Endothelial cell of umbilical vein (primary cell): ENCODE measurements at regions not wholly inside any gene's neighbourhood (a gene's known extent, or its start where the extent isn't known, plus 50 kb on each side); places are given as distances from the start of the nearest gene placed in this dataset.

Experiments
- BruUV-seq: library from RNA; stranded (reverse); fragments of 400-500 nt; replicated peaks from 2 replicates; lab custom pipeline; 2021; lab: Mats Ljungman, UMichigan
- CTCF ChIA-PET: fragments of 300-600, 350-600 bp; sonication (Branson Sonifier 250); formaldehyde crosslinking; loops from one replicate; lab custom pipeline; 2021; ENCODE audit warnings: antibody characterized with exemption, inconsistent platforms; lab: Charles Lee
- POLR2A ChIA-PET: fragments of 300-600, 350-600 bp; sonication (Branson Sonifier 250); formaldehyde crosslinking; loops from one replicate; lab custom pipeline; 2021; ENCODE audit warnings: antibody characterized with exemption, inconsistent platforms; lab: Charles Lee
- DNase-seq: peaks from one replicate; pipeline ENCODE4 v3.0.0-alpha.2; 2011; ENCODE audit warnings: low read depth, low spot score
- FAIRE-seq: peaks from 2 replicates; lab custom pipeline; 2011; peaks lifted over from hg19 to GRCh38; lab: Jason Lieb, UNC
- H2AFZ ChIP-seq: 2 replicates; pipeline ENCODE4 v1.6.0; 2012; ENCODE audit warnings: low read depth, low read length, control low read depth, inconsistent platforms
- H3K27ac ChIP-seq: 2 replicates; pipeline ENCODE4 v1.5.1; 2011; ENCODE audit warnings: low read depth, mild to moderate bottlenecking, control low read depth, low read length, moderate library complexity; ENCODE audit not compliant: insufficient read depth
- H3K27me3 ChIP-seq, 2 experiments: 2 replicates each; pipeline versions ENCODE4 v1.6.0 to v1.6.1; 2011; ENCODE audit warnings: low read length in 2 of 2, mixed read lengths in 1 of 2; ENCODE audit not compliant: control insufficient read depth in 2 of 2, insufficient read depth in 2 of 2
- H3K36me3 ChIP-seq, 2 experiments: 2 replicates in 1 of 2; 3 replicates in 1 of 2; pipeline ENCODE4 v1.5.1; 2011; ENCODE audit warnings: low read length in 2 of 2, mild to moderate bottlenecking in 1 of 2, moderate library complexity in 1 of 2; ENCODE audit not compliant: control insufficient read depth in 2 of 2, insufficient read depth in 2 of 2; ENCODE audit errors: extremely low read depth in 1 of 2
- H3K4me1 ChIP-seq: 3 replicates; pipeline ENCODE4 v1.5.1; 2011; ENCODE audit warnings: mild to moderate bottlenecking, low read length; ENCODE audit not compliant: control insufficient read depth, insufficient read depth; ENCODE audit errors: extremely low read depth
- H3K4me2 ChIP-seq: 2 replicates; pipeline ENCODE4 v1.6.1; 2011; ENCODE audit warnings: low read length, control low read depth, mixed read lengths; ENCODE audit not compliant: insufficient read depth
- H3K4me3 ChIP-seq, 3 experiments: fragments of 200-600 bp in 1 of 3; sonication (generic), shearing (Covaris generic) in 1 of 3; replicated peaks in 1 of 3; 2 replicates each; pipeline ENCODE4 v1.5.1; 2011 to 2016; ENCODE audit warnings: control low read depth in 3 of 3, low read length in 3 of 3, mild to moderate bottlenecking in 2 of 3, inconsistent platforms in 1 of 3, low read depth in 1 of 3, moderate library complexity in 1 of 3; ENCODE audit not compliant: insufficient read depth in 1 of 3
- H3K79me2 ChIP-seq: 2 replicates; pipeline ENCODE4 v1.6.0; 2012; ENCODE audit warnings: low read length, inconsistent platforms; ENCODE audit not compliant: control insufficient read depth, insufficient read depth
- H3K9ac ChIP-seq: replicated peaks from 2 replicates; pipeline ENCODE3; 2011; ENCODE audit warnings: low read length, control low read depth; ENCODE audit not compliant: insufficient read depth; ENCODE audit errors: extremely low read depth
- H3K9me1 ChIP-seq: replicated peaks from 3 replicates; pipeline ENCODE4 v1.6.0; 2011; ENCODE audit warnings: mild to moderate bottlenecking, low read length; ENCODE audit not compliant: control insufficient read depth, insufficient read depth; ENCODE audit errors: extremely low read depth
- H3K9me3 ChIP-seq: replicated peaks from 2 replicates; pipeline ENCODE4 v1.5.1; 2012; ENCODE audit warnings: low read length, inconsistent platforms; ENCODE audit not compliant: control insufficient read depth, insufficient read depth
- H4K20me1 ChIP-seq: replicated peaks from 2 replicates; pipeline ENCODE3; 2011; ENCODE audit warnings: mild to moderate bottlenecking, low read length; ENCODE audit not compliant: control insufficient read depth, insufficient read depth; ENCODE audit errors: extremely low read depth
- EZH2 ChIP-seq: IDR thresholded peaks from 2 replicates; pipeline ENCODE4 v1.6.1; 2012; ENCODE audit warnings: borderline replicate concordance, low read depth, mild to moderate bottlenecking, moderate library complexity, low read length, inconsistent platforms; ENCODE audit not compliant: severe bottlenecking
- FOS ChIP-seq: IDR thresholded peaks from 2 replicates; pipeline ENCODE4 v1.6.1; 2011; ENCODE audit warnings: mild to moderate bottlenecking, low read length, moderate library complexity, borderline replicate concordance; ENCODE audit not compliant: insufficient read depth
- GATA2 ChIP-seq: IDR thresholded peaks from 2 replicates; pipeline ENCODE4 v1.7.0; 2011; ENCODE audit warnings: low read depth, mild to moderate bottlenecking, moderate library complexity, mixed read lengths, low read length; ENCODE audit not compliant: insufficient read length, insufficient read depth
- JUN ChIP-seq: IDR thresholded peaks from 2 replicates; pipeline ENCODE4 v1.6.1; 2011; ENCODE audit warnings: borderline replicate concordance, low read depth; ENCODE audit not compliant: insufficient read length, insufficient read depth
- MYC ChIP-seq: IDR thresholded peaks from one replicate; pipeline ENCODE4 v1.6.1; 2011; ENCODE audit warnings: mild to moderate bottlenecking, low read depth, low read length
- POLR2A ChIP-seq: IDR thresholded peaks from 2 replicates; pipeline ENCODE4 v1.6.1; 2012; ENCODE audit warnings: low read depth, mild to moderate bottlenecking, control low read depth, low read length
- POLR2AphosphoS5 ChIP-seq: IDR thresholded peaks from 2 replicates; pipeline ENCODE4 v1.6.1; 2012; ENCODE audit warnings: low read depth, mild to moderate bottlenecking, control low read depth, low read length, moderate library complexity; ENCODE audit not compliant: insufficient read depth
- dilution Hi-C: fragments of 300-500 bp; cut with MboI; formaldehyde crosslinking; loops from one replicate; pipeline ENCODE4 v1.15.0; 2019; ENCODE audit warnings: low sequenced_read_pairs; ENCODE audit not compliant: extremely low pct_ligation_motif_present
- intact Hi-C: fragments of 100-400 bp; cut with micrococcal nuclease; formaldehyde crosslinking; loops from one replicate; pipeline ENCODE4 v1.10.0; 2022
- TF ChIP-seq, protein P1 (sequence below): IDR thresholded peaks from 2 replicates; pipeline ENCODE4 v1.6.1; 2011; ENCODE audit not compliant: insufficient read depth, insufficient read length
- TF ChIP-seq, protein P2 (sequence below), 2 donors: IDR thresholded peaks; 1 replicate in 1 of 2; 2 replicates in 1 of 2; pipeline ENCODE4 v1.5.1; 2011; ENCODE audit warnings: low read length in 2 of 2, mild to moderate bottlenecking in 2 of 2, moderate library complexity in 2 of 2, control low read depth in 1 of 2, inconsistent platforms in 1 of 2, low read depth in 1 of 2; ENCODE audit not compliant: insufficient read depth in 1 of 2; ENCODE audit errors: extremely low read depth in 1 of 2

DNA sequence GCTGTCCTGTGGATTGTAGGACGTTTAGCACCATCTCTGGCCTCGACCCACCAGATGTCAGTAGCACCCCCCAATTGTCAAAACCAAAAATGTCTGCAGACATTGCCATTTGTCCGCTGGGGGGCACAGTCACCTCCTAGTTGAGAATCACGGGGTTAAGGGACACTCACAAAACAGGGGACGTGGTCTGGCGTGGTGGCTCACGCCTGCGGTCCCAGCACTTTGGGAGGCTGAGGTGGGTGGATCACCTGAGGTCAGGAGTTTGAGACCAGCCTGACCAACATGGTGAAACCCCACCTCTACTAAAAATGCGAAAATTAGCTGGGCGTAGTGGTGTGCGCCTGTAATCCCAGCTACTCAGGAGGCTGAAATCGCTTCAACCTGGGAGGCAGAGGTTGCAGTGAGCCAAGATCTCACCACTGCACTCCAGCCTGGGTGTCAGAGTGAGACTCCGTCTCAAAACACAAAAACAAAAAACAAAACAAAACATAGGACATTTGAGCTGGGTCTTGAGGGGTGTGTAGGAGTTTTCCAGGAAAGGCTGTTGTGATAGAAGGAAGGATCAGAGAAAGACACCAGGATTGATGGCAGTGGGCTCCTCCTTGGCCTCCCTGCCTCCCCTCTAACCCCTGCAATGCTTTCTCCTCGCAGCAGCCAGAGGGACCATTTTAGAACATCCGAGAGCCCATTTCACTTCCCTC is 171.8 kb upstream of the GSE1 start:
- Histone ChIP-seq H3K27me3 (no peaks in the 10 kb centered on the region), H3K4me2 (no peak overlapping the region), H2AFZ (no peak overlapping the region), H3K4me1 (no peaks in the 10 kb centered on the region), H3K79me2 (no peaks in the 10 kb centered on the region), H3K9ac (no peak overlapping the region), H3K36me3 (no peaks in the 10 kb centered on the region), H3K9me3 (no peaks in the 10 kb centered on the region), H3K4me3 (no peak overlapping the region), H3K9me1 (no peaks in the 10 kb centered on the region), H3K27ac (no peak overlapping the region), H4K20me1 (no peaks in the 10 kb centered on the region)
- FAIRE-seq: no peak
- no TSS peak for BruUV-seq
- CTCF ChIA-PET: interaction anchor here (1.5 kb wide), 1 partner anchor 9 kb away, joined by 3 read pairs; no protein-coding TSS in a partner anchor
- DNase-seq: no peak
- TF ChIP-seq GATA2 (no peak), POLR2AphosphoS5 (no peak), JUN (no peak), POLR2A (no peak), FOS (no peak), MYC (no peak), EZH2 (no peak)
- TF ChIP-seq, protein P1, sequence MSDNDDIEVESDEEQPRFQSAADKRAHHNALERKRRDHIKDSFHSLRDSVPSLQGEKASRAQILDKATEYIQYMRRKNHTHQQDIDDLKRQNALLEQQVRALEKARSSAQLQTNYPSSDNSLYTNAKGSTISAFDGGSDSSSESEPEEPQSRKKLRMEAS: no peak
- TF ChIP-seq, protein P2, sequence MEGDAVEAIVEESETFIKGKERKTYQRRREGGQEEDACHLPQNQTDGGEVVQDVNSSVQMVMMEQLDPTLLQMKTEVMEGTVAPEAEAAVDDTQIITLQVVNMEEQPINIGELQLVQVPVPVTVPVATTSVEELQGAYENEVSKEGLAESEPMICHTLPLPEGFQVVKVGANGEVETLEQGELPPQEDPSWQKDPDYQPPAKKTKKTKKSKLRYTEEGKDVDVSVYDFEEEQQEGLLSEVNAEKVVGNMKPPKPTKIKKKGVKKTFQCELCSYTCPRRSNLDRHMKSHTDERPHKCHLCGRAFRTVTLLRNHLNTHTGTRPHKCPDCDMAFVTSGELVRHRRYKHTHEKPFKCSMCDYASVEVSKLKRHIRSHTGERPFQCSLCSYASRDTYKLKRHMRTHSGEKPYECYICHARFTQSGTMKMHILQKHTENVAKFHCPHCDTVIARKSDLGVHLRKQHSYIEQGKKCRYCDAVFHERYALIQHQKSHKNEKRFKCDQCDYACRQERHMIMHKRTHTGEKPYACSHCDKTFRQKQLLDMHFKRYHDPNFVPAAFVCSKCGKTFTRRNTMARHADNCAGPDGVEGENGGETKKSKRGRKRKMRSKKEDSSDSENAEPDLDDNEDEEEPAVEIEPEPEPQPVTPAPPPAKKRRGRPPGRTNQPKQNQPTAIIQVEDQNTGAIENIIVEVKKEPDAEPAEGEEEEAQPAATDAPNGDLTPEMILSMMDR (IDR thresholded peaks at IDR 0.05; ENCODE audit: extremely low read depth in 1 of 2, insufficient read depth in 1 of 2, low read depth in 1 of 2, low read length in 2 of 2): no peak
- POLR2A ChIA-PET: no interaction called here
- dilution Hi-C loops: no loop called here
- intact Hi-C loops: no loop called here
